ENCODE measurements at regions not wholly inside any gene's neighbourhood (a gene's known extent, or its start where the extent isn't known, plus 50 kb on each side); places are given as distances from the start of the nearest gene placed in this dataset.

GRCh38 chr4:119894650-119895208, 171.9 kb downstream of the MAD2L1 start:
- H3K27ac ChIP-seq: no peak overlapping the region
- intact Hi-C loops (cut with DNase I): no loop called here
- no peak for DNase-seq

DNA sequence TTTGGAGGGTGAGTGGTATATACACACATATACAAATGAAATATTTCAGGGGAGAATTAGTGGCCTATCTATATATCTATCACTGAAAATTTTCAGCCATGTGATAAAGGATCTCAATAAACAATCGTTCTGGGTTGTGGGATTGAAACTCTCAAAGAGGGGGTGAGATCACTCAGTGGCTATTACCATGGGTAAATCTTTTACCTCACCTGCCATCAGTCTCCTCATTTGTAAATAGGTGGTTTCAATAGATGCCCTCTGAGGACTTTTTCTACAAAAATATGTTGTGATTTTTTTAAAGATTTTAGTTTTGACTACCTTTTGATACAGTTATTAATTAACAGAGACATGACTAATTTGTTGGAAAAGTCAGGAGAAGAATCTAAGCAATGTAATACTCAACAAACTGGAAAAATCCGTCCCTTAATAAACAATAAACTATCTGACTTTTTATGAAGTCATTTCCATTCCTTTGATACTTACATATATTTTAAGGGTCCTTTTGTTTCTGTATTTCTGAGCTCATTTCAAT, 192.8 kb downstream of the MAD2L1 start:
- Histone ChIP-seq H3K27ac (no peak overlapping the region), H3K9me3 (no peaks in the 10 kb centered on the region), H3K27me3 (no peaks in the 10 kb centered on the region), H3K36me3 (no peaks in the 10 kb centered on the region), H3K4me3 (no peak overlapping the region), H3K4me1 (no peaks in the 10 kb centered on the region)
- TF ChIP-seq CTCF (IDR thresholded peaks at IDR 0.05) (no peak), POLR2A (IDR thresholded peaks at IDR 0.05) (no peak)
- WGBS (ENCODE audit: insufficient coverage, low coverage, low lambda C conversion rate, missing lambda C conversion rate): 34% methylated on average over 2 of the region's 2 CpGs
- ATAC-seq (no peak), DNase-seq (no peak)
- intact Hi-C loops (cut with DNase I): no loop called here

More at GRCh38 chr4:119894650-119895208, 171.9 kb downstream of the MAD2L1 start:
- TF ChIP-seq POLR2A (IDR thresholded peaks at IDR 0.05): no peak
- no peak for TF ChIP-seq CTCF (IDR thresholded peaks at IDR 0.05)
- Histone ChIP-seq H3K9me3 (no peaks in the 10 kb centered on the region), H3K4me3 (no peak overlapping the region), H3K27me3 (no peaks in the 10 kb centered on the region), H3K4me1 (no peaks in the 10 kb centered on the region), H3K36me3 (no peaks in the 10 kb centered on the region)
- no peak for ATAC-seq
- WGBS (ENCODE audit: insufficient coverage, low coverage, low lambda C conversion rate, missing lambda C conversion rate): 51% methylated on average over 3 of the region's 3 CpGs

- H3K27me3 ChIP-seq: no peaks in the 10 kb centered on the region
- H3K4me1 ChIP-seq: no peaks in the 10 kb centered on the region
- intact Hi-C loops (cut with DNase I): no loop called here
- no peak for ATAC-seq
- TF ChIP-seq POLR2A (IDR thresholded peaks at IDR 0.05): no peak
- no peak for TF ChIP-seq CTCF (IDR thresholded peaks at IDR 0.05)
- no peak for DNase-seq
- no peak overlapping the region for H3K27ac ChIP-seq
- H3K4me3 ChIP-seq: no peak overlapping the region
- H3K36me3 ChIP-seq: no peaks in the 10 kb centered on the region
- H3K9me3 ChIP-seq: no peaks in the 10 kb centered on the region
Measured at GRCh38 chr4:119873132-119873531, 193.5 kb downstream of the MAD2L1 start.

- no peak overlapping the region for H3K4me3 ChIP-seq
- no peaks in the 10 kb centered on the region for H3K4me1 ChIP-seq
- 43% methylated on average over 2 of the region's 2 CpGs for WGBS (ENCODE audit: insufficient coverage, low coverage, low lambda C conversion rate, missing lambda C conversion rate)
- H3K36me3 ChIP-seq: no peaks in the 10 kb centered on the region
- TF ChIP-seq POLR2A (IDR thresholded peaks at IDR 0.05) (no peak), CTCF (IDR thresholded peaks at IDR 0.05) (no peak)
- no peak for DNase-seq
- intact Hi-C loops (cut with DNase I): no loop called here
- H3K27ac ChIP-seq: no peak overlapping the region
- ATAC-seq: no peak
- no peaks in the 10 kb centered on the region for H3K9me3 ChIP-seq
- no peaks in the 10 kb centered on the region for H3K27me3 ChIP-seq
Measured at GRCh38 chr4:119872371-119873016, 194.2 kb downstream of the MAD2L1 start.
